Fibroblast of the aortic adventitia (primary cell): ENCODE measurements at regions not wholly inside any gene's neighbourhood (a gene's known extent, or its start where the extent isn't known, plus 50 kb on each side); places are given as distances from the start of the nearest gene placed in this dataset.

Experiments used
- DNase-seq: peaks from one replicate; pipeline ENCODE4 v3.0.0-alpha.2; 2010; ENCODE audit warnings: low read depth
- H3K4me3 ChIP-seq: 2 replicates; pipeline ENCODE4 v1.5.1; 2011; ENCODE audit warnings: low read depth, mild to moderate bottlenecking, control low read depth, low read length, moderate library complexity
- TF ChIP-seq, protein P1 (sequence below): IDR thresholded peaks from 2 replicates; pipeline ENCODE4 v1.5.1; 2011; ENCODE audit warnings: mild to moderate bottlenecking, low read length, control low read depth, inconsistent platforms; ENCODE audit not compliant: insufficient read depth

DNA sequence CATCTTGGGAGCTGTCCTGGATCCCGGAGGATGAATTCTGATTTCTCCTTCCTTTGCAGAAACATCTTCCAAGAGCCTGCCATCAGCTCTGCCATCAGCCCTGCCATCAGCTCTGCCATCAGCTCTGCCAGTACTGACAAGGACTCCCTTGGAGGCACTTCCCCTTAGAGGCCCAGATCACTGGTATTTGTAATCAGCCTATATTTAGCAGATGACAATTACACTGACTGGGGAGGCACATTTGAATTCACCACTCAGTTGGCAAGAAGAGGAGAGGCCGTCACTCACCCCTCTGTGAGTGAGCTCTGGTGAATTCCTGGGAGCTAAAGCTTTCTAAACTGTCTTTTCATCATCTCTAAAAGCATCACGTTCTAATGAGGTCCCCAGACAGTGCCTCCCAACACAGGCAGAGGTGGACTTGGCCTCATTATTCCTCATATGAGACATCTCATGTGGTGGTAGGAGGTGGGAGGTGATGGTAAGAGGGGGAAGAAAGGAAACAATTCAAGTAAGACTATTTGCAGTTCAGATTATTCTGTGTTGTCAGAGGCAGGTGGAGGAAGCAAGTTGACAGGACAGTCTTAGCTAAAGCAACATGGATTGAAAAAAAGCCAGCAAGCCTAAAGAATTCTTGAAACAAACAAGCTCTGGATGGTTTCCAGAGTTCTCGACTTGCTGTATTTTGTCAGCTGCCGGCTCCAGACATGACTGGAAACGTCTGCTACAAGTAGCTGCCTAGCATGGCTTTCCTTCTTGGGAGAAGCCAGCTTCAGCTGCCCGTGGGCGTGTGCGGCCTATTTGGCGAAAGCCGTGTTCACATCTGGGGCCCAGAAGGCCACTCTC lies 771.7 kb downstream of the TBC1D22A start:
- TF ChIP-seq, protein P1, sequence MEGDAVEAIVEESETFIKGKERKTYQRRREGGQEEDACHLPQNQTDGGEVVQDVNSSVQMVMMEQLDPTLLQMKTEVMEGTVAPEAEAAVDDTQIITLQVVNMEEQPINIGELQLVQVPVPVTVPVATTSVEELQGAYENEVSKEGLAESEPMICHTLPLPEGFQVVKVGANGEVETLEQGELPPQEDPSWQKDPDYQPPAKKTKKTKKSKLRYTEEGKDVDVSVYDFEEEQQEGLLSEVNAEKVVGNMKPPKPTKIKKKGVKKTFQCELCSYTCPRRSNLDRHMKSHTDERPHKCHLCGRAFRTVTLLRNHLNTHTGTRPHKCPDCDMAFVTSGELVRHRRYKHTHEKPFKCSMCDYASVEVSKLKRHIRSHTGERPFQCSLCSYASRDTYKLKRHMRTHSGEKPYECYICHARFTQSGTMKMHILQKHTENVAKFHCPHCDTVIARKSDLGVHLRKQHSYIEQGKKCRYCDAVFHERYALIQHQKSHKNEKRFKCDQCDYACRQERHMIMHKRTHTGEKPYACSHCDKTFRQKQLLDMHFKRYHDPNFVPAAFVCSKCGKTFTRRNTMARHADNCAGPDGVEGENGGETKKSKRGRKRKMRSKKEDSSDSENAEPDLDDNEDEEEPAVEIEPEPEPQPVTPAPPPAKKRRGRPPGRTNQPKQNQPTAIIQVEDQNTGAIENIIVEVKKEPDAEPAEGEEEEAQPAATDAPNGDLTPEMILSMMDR, result no peak
- no peak for DNase-seq

DNA sequence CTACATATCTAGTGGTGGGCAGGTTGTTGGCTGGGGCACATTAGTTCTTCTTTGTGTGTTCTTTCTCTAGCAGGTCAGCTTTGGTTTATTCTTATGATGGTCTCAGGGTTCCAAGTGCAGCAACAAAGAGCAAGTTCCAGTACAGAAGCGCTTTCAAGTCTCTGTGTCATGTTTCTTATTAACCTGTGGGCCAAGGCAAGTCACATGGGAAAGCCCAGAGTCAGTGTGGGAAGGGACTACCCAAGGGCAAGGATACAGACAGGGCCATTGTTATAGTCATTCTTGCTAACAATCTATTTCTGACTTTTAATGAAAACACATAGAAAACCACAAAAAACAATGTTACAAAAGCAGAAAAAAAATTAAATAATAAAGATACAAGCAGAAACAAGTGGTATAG lies 754.6 kb downstream of the TBC1D22A start:
- no peak for DNase-seq
- H3K4me3 ChIP-seq, result no peak overlapping the region
- TF ChIP-seq, protein P1, result no peak

More for the DNA sequence above, 771.7 kb downstream of the TBC1D22A start:
- no peak overlapping the region for H3K4me3 ChIP-seq

DNA sequence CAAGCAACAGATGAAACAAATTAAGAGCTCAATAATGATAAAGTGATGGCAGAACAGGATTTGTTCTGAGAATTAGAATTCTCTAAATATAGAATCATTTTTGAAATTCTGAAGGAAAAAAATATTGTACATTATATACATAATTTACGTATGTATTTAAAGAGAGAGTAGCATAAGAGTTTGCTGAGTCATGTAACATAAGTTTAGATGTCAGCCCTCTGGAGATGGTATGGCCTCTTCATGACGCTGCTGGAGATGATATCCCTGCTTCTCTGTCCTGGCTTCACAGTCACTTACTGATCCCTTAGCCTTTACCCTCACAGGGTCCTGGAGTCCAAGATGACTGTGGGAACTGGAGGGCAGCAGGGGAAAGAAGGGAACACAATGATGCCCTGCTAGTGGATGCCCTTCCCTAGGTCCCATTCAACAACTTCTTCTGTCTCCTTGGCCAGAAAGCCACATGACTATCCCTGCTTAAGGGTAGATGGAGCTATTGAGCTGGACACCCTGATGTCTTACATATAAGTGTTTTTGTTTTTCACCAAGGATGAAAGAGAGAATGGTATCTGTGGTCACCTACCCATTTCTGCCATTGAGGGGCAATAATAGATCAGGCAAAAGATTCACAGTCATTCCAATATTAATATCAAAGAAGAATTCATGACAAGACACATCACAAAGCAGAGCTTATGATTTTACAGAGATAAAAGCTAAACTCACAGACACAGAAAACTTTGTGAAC lies 753.1 kb downstream of the TBC1D22A start:
- TF ChIP-seq, protein P1, result no peak
- DNase-seq, result no peak
- H3K4me3 ChIP-seq, result no peak overlapping the region

DNA sequence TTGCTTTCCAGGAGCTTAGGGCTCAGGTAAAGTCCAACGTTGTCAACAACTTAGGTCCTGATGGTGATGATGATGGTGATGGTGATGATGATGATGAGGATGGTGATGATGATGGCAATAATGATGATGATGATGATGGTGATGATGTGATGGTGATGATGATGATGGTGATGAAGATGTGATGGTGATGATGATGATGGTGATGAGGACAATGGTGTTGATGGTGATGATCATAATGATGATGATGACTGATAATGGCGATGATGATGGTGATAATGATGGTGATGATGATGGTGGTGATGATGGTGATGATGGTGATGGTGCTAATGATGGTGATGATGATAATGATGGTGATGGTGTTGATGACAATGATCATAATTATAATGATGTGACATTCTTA lies 750.2 kb downstream of the TBC1D22A start:
- TF ChIP-seq, protein P1, result no peak
- DNase-seq, result no peak
- no peak overlapping the region for H3K4me3 ChIP-seq

DNA sequence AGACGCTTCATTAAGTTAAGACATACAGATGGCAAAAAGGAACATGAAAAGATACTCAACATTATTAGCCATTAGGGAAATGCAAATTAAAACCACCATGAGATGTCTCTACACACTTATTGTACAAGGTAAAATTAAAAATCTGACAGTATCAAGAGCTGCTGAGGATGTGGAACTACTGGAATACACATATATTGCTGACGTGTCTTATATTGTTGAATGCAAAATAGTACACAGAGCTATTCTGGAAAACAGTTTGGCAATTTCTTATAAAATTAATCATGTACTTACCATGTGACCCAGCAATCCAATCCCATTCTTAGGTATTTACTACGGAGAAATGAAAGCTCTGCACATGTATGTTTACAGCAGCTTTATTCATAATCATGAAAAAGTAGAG lies 742.5 kb downstream of the TBC1D22A start:
- H3K4me3 ChIP-seq, result no peak overlapping the region
- no peak for DNase-seq
- TF ChIP-seq, protein P1, result no peak

DNA sequence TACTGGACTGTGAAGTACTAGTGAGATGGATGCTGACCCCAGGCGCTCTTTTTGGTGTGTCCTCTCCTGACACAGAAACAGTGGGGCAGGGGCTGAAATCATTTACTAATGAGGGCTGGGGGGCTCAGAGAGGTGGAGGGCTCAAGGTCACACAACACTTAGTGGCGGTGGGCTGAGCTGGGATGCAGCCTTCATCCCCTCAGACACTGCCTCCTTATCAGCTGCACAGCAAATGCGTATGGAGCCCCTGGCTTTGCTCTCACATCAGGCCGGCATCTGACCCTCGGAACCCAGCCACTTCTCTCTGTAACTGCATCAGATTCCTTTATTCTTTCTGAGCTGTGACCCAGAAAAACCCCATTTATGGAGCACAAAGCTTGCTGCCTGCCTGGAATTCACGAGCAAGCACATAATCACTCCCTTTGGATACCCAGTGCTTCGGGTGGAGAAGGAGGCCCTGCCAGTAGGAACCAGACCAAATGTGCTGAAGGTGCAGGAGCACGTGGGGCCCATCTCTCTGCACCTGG lies 736.6 kb downstream of the TBC1D22A start:
- H3K4me3 ChIP-seq, result no peak overlapping the region

More for the DNA sequence above, 736.6 kb downstream of the TBC1D22A start:
- no peak for DNase-seq
- TF ChIP-seq, protein P1, result no peak
